Stimulated activated CD8-positive, alpha-beta memory T cell treated with anti-CD3 and anti-CD28 coated beads, Interleukin-15, amount 100 ng/mL, for 4 hours (primary cell): ENCODE measurements at regions not wholly inside any gene's neighbourhood (a gene's known extent, or its start where the extent isn't known, plus 50 kb on each side); places are given as distances from the start of the nearest gene placed in this dataset.

ENCODE experiments used
- DNase-seq, 2 donors: peaks; one replicate each; pipeline ENCODE4 v3.0.0-alpha.2; 2020; ENCODE audit warnings: low read depth in 2 of 2

- no peak for DNase-seq
Observed at GRCh38 chr5:61737301-61737963, 405.4 kb downstream of the ZSWIM6 start.

DNA sequence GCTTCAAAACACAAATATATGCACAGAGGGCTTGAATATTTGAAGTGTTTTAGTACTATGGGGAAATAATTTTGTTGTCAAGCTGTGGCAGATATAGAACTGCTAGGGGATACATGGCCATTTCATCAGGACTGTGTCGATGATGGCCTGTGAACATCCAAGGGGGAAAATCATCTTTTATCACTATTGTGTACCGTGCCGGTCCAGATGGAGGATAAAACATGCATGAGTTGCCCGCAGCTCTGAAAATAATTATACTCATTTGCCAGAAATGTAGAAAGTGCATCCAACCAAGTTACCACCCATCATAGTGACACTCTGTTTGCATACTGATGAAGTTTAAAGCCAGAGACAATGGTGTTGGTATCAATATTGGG is 405.9 kb downstream of the ZSWIM6 start:
- no peak for DNase-seq

DNA sequence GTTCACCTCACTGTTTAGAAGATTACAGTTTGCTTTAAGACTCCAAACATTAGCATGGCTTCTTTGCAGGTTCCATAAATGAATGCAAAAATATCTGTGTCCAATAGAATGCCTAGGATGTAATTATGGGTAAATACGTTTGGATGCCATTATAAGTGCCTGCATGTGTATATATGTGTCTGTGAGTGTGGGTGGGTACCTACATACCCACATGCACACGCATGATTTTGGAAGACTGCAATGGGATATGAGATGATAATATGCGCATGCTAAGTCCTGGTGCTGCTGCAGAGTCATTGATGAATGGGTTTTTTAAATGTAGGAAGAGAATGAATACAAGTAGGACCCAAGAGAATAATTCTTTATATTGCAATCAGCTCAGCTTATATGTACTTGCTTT is 406.4 kb downstream of the ZSWIM6 start:
- no peak for DNase-seq

DNA sequence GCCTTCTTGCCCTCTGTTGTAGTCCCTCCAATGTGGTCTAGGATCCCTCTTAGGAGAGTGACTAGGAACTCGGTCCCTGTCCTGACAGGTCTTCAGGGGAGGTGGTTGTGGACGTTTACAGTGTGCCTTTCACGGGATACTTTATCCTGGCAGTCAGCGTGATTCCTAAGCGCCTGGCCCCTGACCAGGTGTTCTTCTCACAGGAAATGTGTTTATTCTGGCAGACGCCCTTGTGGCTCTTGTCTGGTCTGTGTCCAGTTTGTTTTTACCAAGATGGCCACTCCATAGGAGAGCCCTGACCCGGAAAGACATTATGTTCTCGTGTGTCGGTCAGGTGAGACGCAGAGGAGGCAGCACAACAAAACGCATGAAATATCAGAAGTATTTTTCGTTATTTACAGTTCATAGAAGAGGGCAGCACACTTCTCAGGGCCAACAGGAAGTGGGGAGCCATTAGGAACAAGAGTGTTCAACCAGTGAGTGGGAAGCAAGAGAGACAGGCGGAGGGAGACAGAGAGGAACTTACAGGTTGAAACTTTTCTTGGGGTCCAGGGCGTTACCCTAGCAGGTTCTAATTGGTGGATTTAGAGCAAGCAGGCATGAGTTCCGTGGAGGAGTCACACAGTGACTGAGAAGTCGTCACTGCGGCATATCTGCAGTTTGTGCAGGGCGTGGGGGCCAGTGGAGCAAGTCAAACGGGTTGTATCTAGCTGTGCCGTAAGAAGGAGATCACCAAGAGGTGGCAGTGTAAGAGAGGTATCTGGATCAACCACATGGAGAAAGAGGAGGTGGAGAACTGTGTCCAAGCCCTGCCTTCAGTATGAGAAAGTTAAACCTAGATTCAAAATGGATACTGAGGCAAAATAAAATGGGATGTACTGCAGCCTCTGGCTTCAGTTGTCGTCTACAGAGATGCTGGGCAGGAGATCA is 412.9 kb downstream of the ZSWIM6 start:
- no peak for DNase-seq

DNA sequence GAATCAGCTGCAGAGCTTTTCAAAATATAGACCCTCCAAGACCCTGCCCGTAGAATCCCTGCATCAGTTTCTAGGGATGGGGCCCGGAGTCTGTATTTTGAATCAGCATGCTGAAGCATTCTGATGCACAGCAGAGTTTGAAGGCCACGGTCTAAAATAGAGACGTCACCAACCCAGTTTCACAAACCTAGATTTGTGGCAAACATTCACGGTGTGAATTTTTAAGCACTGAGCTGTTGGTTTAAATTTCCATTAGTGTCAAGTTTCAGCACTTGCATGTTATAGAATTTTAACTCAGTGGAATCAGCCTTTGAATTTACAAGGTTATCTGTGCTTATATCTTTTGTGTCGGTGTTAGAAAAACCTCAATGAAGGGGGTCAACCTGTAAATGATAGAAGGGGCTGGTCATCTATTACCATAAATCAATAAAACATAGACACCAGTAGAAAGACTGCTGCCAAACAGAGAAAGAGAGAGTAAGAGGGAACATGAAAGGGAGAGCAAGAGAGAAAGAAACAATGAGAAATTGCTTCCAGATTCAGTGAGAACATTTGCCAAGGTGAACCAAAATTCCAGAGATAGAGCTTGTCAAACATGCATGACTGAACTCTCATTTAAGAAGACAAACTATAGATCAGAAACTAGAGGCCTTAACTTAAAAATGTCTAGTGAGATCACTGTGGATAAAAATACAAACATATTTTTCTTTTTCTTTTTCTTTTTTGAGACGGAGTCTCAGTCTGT is 414.9 kb downstream of the ZSWIM6 start:
- DNase-seq, result no peak

DNA sequence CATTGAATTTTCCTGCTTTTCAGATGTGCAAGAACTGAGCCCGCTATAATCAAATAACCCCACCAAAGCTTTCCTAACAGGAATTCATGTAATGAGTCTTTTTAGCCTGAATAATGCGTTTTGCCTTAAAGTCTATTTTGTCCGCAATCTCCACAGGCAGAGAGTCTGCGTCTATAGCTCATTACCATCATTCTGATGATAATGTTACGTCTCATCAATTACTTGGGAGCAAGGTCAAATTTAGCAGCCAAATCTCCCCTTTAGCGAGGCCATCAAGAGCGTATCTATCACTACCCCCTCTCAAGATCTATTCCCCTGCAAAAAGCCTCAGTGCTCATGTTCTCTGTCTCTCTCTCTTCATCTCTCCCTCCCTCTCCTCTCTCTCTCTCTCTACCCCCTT is 416.1 kb downstream of the ZSWIM6 start:
- DNase-seq, result no peak

- DNase-seq, result no peak
Observed at GRCh38 chr5:61748651-61749050, 416.6 kb downstream of the ZSWIM6 start.

- DNase-seq, result no peak
Observed at GRCh38 chr5:61752588-61752987, 420.5 kb downstream of the ZSWIM6 start.

DNA sequence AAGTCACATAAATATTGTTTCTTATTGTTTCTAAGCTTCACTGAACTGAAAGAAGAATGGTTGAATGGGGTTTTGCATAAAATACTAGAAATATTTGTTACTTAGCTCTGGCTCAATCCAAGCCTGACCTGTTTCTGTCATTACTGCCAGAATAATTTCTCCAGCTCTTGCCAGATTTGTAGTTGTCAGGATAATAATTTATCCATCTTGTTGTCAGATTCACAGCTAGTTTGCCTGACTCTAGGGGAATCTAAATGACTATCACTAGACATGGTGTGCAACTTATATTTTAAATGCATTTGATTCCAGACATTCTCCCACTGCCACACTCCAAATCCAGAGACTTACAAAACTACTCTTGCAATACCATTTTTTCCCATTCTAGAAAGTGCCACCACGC is 422.7 kb downstream of the ZSWIM6 start:
- DNase-seq, result no peak

DNA sequence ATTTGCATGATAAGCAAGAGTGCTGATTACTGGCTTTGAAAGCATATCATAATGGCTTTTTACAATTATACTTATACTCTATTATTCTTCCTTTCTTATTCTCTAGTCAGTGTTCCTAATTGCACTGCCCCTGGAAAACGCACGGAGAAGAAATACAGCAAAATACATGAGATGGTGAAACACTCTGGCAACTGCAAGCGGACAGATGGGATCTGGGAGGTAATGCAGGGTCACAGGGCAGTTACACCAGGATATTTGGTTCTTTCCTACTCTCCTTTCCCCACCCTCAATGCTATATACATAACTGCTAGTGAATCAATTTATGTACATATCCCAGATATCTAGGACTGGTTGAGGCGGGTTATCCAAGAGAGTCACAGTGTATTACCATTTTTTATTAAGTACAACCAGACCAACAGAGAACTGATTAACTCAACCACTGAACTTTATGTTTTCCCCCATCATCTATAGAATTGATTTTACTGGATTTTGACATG is 423.7 kb downstream of the ZSWIM6 start:
- no peak for DNase-seq

DNA sequence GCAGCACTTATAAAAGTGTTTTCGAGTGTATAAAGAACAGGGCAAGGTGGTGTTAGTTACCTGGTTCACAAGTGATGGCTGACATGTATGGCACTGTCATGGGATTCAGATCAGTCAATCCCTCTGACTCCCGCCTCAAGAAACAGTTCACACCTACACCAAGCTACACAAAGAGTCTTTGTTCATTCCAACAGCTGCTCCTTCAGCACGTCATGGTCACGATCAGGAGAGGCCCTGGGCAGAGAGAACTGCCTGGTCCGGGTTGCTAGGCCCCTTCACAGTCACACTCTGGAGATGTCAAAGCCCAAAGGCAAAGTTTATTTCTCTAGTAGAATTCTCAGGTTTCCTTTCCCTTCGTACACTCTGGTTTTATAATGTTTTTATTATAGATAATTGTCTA is 426.7 kb downstream of the ZSWIM6 start:
- no peak for DNase-seq

DNA sequence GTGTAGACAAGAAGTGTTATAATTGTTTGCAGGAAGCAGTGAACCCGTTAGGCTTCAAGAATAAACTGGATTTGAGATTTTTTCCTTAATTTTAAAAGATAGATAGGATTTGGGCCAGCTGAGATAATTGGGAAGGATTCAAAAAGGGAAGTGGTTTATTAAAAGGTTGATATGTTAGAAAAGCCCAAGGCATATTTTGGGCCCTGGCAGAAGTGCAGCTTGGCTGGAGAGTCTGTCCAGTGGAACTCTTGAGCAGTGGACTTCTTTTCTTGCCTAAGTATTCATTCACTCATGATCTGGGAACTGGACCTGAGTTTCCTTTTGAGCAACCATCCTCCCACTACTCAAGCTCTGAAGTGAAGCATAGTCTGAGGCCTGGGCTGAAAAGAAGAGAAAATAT is 433.4 kb downstream of the ZSWIM6 start:
- no peak for DNase-seq

- DNase-seq, result no peak
Observed at GRCh38 chr5:61766141-61766540, 434.1 kb downstream of the ZSWIM6 start.

DNA sequence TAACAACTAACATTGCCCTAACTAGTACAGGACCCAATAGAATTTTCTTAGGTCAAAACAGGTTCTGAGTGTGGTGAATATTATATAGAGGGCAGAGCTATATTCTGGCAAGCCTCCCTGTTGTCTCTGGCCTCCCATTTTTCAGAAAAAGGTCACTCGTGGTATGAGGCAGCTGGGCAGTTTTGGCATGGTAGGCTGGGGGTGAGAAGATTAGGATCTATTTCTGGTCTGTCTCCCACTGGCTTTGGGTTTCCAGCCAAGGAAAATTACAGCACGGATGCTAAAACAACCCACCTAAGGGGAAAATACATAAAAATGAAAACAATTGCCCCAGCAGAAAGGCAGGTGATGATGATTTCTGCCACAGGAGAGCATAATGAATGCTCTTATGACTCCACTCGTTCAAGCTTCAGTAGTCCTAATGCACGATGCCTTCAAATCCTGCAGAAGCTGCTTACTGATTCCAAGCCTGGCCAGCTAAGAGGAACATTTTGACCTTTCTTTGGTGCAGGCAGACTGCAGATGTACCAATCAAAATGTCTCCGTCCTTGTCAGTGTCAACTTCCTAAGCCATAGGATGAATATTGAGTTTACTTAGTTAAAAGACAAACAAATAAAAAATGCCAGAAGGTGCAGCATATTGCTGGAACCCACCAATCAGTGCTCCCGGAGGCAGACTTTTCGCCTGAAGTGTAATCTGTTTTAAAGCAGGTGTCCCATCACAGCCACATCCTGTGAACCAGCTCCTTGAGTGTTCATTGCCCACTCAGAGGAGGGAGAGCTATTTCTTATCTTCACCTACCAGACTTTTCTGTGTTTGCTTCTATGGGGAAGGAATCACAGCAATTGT is 435.4 kb downstream of the ZSWIM6 start:
- no peak for DNase-seq

- no peak for DNase-seq
Observed at GRCh38 chr5:61768692-61769281, 436.7 kb downstream of the ZSWIM6 start.

DNA sequence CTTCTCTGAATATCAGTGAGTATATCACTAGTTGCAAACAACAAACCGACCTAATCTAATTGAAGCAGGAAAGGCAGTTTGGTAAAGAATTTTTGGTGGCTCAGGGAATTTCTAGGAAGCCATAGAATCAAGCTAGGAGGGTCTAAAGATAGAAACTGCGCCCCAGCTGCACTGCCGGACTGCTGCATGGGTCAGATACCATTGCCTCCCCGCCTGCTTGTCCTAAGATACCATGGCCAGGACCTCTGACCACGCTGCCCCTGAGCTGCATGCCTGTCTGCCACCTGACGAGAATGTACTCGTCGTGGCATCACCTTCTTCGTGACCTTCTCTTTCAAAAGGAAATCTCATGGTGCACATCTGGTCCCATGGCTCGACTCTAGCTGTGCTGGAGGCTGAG is 439.0 kb downstream of the ZSWIM6 start:
- DNase-seq, result no peak

DNA sequence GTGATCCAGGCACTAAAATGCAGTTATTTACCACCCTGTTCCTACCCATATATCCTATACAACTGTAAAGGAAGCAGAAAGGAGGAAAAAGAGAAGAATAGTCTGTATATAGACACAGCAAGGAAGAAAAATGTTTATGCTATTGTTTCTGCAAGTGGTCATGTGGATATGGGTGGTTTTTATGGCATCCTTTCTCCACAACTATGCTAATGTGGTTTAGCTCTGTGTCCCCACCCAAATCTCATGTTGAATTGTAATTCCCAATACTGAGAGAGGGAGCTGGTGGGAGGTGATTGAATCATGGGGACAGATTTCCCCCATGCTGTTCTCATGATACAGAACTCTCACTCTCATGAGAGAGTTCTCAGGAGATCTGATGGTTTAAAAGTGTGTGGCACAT is 439.8 kb downstream of the ZSWIM6 start:
- no peak for DNase-seq

DNA sequence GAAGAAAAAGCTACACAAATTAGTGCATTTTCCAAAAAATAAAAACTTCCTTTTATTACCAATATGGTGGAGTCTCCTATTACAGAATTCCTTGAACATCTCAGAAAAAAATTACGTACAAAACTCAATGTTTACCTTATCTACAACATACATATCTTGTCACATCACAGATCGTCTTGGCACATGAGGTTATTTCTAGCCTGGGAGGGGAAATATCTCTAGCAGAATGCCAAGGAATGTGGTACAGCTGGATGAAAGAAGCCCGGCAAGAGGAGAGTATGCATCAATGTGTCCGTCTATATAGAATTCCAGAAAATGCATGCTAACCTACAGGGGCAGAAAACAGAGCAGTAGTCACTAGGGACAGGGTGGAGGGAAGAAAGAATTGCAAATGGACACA is 443.8 kb downstream of the ZSWIM6 start:
- no peak for DNase-seq

GRCh38 chr5:61777292-61777691 is 445.2 kb downstream of the ZSWIM6 start:
- DNase-seq, result no peak

GRCh38 chr5:61779743-61780142 is 447.7 kb downstream of the ZSWIM6 start:
- DNase-seq, result no peak

- DNase-seq, result no peak
Observed at GRCh38 chr5:61783481-61783880, 451.4 kb downstream of the ZSWIM6 start.
